ENCODE measurements at regions not wholly inside any gene's neighbourhood (a gene's known extent, or its start where the extent isn't known, plus 50 kb on each side); places are given as distances from the start of the nearest gene placed in this dataset.
"Not testable (repeated sequence)": the region's sequence is repeated elsewhere in the genome, so short reads cannot be mapped to it uniquely, and the experiment has no call there.

DNA sequence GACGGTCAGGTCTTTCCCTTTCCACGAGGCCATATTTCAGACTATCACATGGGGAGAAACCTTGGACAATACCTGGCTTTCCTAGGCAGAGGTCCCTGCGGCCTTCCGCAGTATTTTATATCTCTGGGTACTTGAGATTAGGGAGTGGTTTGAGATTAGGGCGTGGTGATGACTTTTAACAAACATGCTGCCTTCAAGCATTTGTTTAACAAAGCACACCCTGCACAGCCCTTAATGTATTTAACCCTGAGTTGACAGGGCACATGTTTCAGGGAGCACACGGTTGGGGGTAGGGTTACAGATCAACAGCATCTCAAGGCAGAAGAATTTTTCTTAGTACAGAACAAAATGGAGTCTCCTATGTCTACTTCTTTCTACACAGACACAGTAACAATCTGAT is 80.5 kb upstream of the ST8SIA4 start:
- DNase-seq, result not testable (repeated sequence)

DNA sequence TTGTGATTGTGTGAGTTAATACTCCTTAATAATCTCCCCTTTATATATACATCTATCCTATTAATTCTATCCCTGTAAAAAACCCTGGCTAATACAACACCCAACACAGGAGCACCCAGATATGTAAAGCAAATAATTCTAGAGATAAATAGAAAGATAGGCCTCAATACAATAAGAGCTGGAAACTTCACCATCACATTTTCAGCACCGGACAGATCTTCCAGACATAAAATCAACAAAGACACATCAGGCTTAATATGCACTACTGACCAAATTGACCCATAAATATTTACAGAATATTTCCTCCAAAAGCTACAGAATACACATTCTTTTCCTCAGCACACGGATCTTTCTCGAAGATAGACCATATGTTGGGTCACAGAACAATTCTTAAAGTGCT is 71.0 kb upstream of the ST8SIA4 start:
- no peak for DNase-seq

DNA sequence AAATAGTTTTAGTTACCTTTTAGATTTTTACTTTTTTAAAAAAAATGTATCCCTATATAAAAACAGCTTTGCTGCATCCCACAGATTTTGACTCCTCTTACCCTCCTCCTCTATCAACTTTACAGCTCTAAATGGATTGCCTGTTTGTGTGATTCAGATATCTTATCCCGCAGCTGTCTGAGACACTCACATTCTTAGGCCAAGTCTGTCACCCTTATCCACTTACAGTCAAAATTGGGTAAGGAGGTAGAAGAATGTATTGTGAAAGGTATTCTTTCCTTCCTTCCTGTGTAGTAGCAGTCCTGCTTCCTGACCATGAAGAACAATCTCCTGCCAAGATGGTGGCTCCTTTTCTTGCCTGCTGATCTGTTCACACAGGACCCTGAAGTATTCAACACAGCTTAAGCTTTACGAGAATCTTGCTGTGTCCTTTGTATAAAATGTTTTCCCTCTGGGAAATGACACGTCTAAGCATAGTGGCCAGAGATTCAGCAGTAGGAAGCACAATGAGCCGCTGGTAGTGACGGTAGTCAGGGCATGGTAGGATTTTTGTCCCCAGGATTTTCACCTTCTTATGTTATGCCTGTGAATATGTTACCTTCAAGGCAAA is 67.7 kb upstream of the ST8SIA4 start:
- DNase-seq, result no peak

DNA sequence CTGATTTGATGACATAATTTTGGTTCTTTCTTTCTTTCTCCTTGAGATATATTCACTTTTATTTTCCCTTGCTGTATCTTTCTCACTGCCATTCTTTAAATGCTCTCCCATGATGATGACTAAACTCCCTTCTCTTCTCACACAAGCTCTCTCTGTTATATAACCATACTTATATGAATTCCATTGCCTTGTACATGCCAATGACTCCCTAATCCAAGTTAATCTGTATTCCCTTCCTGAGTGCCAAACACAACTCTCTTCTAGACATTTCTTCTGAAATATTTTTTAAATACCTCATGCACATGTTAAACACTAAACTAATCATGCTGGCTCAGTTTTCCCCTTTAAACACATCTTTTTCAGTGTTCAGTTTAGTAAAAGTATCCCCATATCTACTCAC is 62.2 kb upstream of the ST8SIA4 start:
- no peak for DNase-seq
